NB4 (cell line): ENCODE measurements at regions not wholly inside any gene's neighbourhood (a gene's known extent, or its start where the extent isn't known, plus 50 kb on each side); places are given as distances from the start of the nearest gene placed in this dataset.

Experiments used
- DNase-seq: peaks from one replicate; pipeline ENCODE4 v3.0.0; 2010; ENCODE audit warnings: low read depth
- H3K4me3 ChIP-seq: one replicate; pipeline ENCODE4 v1.5.1; 2011; ENCODE audit warnings: mild to moderate bottlenecking, low read depth, low read length, moderate library complexity
- CTCF ChIP-seq: IDR thresholded peaks from one replicate; pipeline ENCODE4 v1.5.1; 2012; ENCODE audit warnings: low read depth, low read length
- MAX ChIP-seq: IDR thresholded peaks from 2 replicates; pipeline ENCODE4 v1.6.1; 2011; ENCODE audit warnings: low read depth, low read length
- MYC ChIP-seq: IDR thresholded peaks from 2 replicates; pipeline ENCODE4 v1.6.1; 2011; ENCODE audit warnings: low read depth, low read length
- POLR2A ChIP-seq: IDR thresholded peaks from 2 replicates; pipeline ENCODE4 v1.6.1; 2011; ENCODE audit warnings: mild to moderate bottlenecking; ENCODE audit not compliant: insufficient read length; ENCODE audit errors: extremely low read depth

GRCh38 chr1:79353224-79353623 is 346.7 kb upstream of the ADGRL4 start:
- H3K4me3 ChIP-seq, result no peak overlapping the region
- TF ChIP-seq MAX (no peak), CTCF (peak; percentile 30), POLR2A (no peak), MYC (no peak)
- DNase-seq, result peak; percentile 37

- DNase-seq, result no peak
- TF ChIP-seq CTCF (no peak), MYC (no peak), MAX (no peak), POLR2A (no peak)
- H3K4me3 ChIP-seq, result no peak overlapping the region
Observed at GRCh38 chr1:79326875-79327274, 320.3 kb upstream of the ADGRL4 start.

GRCh38 chr1:79325705-79326104 is 319.2 kb upstream of the ADGRL4 start:
- no peak for DNase-seq
- TF ChIP-seq MYC (no peak), POLR2A (no peak), MAX (no peak), CTCF (no peak)
- H3K4me3 ChIP-seq, result no peak overlapping the region

- no peak for TF ChIP-seq MAX
- no peak for TF ChIP-seq MYC
- no peak for TF ChIP-seq POLR2A
- no peak for TF ChIP-seq CTCF
Observed at GRCh38 chr1:79325126-79325525, 318.6 kb upstream of the ADGRL4 start.

GRCh38 chr1:79323239-79324025 is 316.9 kb upstream of the ADGRL4 start:
- TF ChIP-seq CTCF, result no peak
- no peak for TF ChIP-seq MAX
- TF ChIP-seq MYC, result no peak
- no peak for TF ChIP-seq POLR2A
- peak; percentile 55 for DNase-seq
- no peak overlapping the region for H3K4me3 ChIP-seq

More at GRCh38 chr1:79325126-79325525, 318.6 kb upstream of the ADGRL4 start:
- H3K4me3 ChIP-seq, result no peak overlapping the region
- DNase-seq, result no peak
